Chondrocyte (in vitro differentiated cells): ENCODE measurements at regions not wholly inside any gene's neighbourhood (a gene's known extent, or its start where the extent isn't known, plus 50 kb on each side); places are given as distances from the start of the nearest gene placed in this dataset.
A peak's percentile ranks its signal among the peaks of the same experiment; 100 is the strongest.

Experiments used
- DNase-seq: peaks from one replicate; pipeline ENCODE4 v3.0.0; 2021; ENCODE audit warnings: mixed read lengths, low spot score
- H3K27ac Mint-ChIP-seq: one replicate; pipeline ENCODE4 v1.8.0; 2021; ENCODE audit warnings: mild to moderate bottlenecking, moderate library complexity, mixed read lengths; ENCODE audit not compliant: unreplicated experiment
- H3K27me3 Mint-ChIP-seq: 2 replicates; pipeline ENCODE4 v1.8.0; 2021; ENCODE audit warnings: low read depth, mixed read lengths
- H3K36me3 Mint-ChIP-seq: 2 replicates; pipeline ENCODE4 v1.8.0; 2021; ENCODE audit warnings: low read depth, mixed read lengths
- H3K4me1 Mint-ChIP-seq: 2 replicates; pipeline ENCODE4 v1.8.0; 2021; ENCODE audit warnings: low read depth, mild to moderate bottlenecking, mixed read lengths
- H3K4me3 Mint-ChIP-seq: one replicate; pipeline ENCODE4 v1.8.0; 2021; ENCODE audit warnings: mild to moderate bottlenecking, moderate library complexity, mixed read lengths; ENCODE audit not compliant: unreplicated experiment
- H3K9me3 Mint-ChIP-seq: 2 replicates; pipeline ENCODE4 v1.8.0; 2021; ENCODE audit warnings: low read depth, mixed read lengths
- CTCF ChIP-seq: fragments of 200-600 bp; sonication (generic); IDR thresholded peaks from 2 replicates; pipeline ENCODE4 v1.5.0; 2021; ENCODE audit warnings: antibody characterized with exemption, mild to moderate bottlenecking, moderate library complexity

- Mint-ChIP-seq H3K27me3 (no peaks in the 10 kb centered on the region), H3K27ac (peak overlapping the region; percentile 89), H3K36me3 (no peaks in the 10 kb centered on the region), H3K9me3 (peaks cover 3% of the 10 kb centered on the region), H3K4me3 (no peak overlapping the region), H3K4me1 (peaks cover 49% of the 10 kb centered on the region)
- no peak for DNase-seq
- no peak for TF ChIP-seq CTCF
Measured at GRCh38 chr7:35747611-35748010, 52.7 kb upstream of the HERPUD2 start.

DNA sequence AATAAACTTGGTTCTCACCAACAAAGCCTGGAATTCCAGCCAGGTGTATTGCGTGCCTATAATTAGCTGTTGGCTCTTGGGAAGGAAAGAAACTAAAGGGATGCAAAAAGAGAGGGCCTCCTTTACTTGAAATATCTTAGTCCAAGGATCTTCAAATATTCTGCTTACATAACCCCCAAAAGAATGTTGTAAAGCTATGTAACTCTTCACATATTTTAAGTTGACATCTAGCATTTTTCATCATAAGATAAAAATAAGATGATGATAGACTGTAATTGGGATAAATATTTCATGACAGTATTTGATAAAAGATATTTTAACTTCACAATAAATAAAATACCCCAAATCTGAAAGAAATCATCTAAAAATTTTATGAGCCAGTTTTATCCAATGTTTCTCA is 52.5 kb upstream of the SEPTIN7 start:
- no peak for TF ChIP-seq CTCF
- no peaks in the 10 kb centered on the region for H3K36me3 Mint-ChIP-seq
- peaks cover 2% of the 10 kb centered on the region for H3K9me3 Mint-ChIP-seq
- peak overlapping the region; percentile 89 for H3K27ac Mint-ChIP-seq
- H3K4me3 Mint-ChIP-seq: no peak overlapping the region
- peaks cover 52% of the 10 kb centered on the region for H3K4me1 Mint-ChIP-seq
- DNase-seq: no peak
- H3K27me3 Mint-ChIP-seq: no peaks in the 10 kb centered on the region

DNA sequence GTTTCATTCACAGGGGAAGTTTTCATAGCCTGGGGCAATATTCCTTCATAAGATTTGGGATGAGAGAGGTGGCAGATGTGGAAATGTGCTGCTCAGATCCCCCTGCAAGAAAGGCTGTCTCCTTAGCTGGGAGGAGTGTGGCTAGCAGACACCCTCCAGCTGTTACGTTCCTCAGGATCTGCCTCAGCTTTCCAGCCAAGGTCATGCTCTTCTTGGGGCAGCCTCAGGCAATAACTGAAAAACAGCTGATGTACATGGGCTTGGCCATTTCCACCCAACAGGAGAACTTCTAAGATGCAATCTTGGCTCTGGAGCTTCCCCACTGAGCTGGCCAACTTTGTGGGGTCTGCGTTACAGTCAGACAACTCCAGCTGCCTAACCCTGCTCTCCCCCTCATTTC is 51.3 kb upstream of the SEPTIN7 start:
- H3K36me3 Mint-ChIP-seq: no peaks in the 10 kb centered on the region
- no peaks in the 10 kb centered on the region for H3K27me3 Mint-ChIP-seq
- peaks cover 52% of the 10 kb centered on the region for H3K4me1 Mint-ChIP-seq
- DNase-seq: no peak
- H3K27ac Mint-ChIP-seq: peak overlapping the region; percentile 14
- no peak overlapping the region for H3K4me3 Mint-ChIP-seq
- H3K9me3 Mint-ChIP-seq: no peaks in the 10 kb centered on the region
- TF ChIP-seq CTCF: no peak
